ENCODE measurements at regions not wholly inside any gene's neighbourhood (a gene's known extent, or its start where the extent isn't known, plus 50 kb on each side); places are given as distances from the start of the nearest gene placed in this dataset.

DNA sequence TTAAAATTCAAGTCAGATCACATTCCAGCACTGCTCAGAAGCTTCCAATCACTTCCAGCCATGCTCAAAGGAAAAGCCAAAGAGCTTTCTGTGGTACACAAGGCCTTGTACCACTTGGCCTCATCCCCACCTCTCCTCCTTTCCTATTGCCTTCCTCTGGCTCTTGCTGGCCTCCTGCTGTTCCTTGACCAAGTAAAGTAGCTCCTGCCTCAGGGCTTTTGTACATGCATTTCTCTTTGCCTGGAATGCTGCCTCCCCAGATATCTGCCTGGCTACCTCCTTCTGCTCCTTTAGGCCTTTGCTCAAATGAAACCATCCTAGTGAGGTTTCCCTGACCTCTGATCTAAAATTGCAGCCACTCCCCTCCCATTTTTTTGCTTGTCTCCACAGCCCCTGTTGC, 51.2 kb upstream of the TCL1B start:
- no peak for TF ChIP-seq CTBP1 (IDR thresholded peaks at IDR 0.05; ENCODE audit: borderline replicate concordance)
- no peak for TF ChIP-seq ZNF384 (IDR thresholded peaks at IDR 0.05)
- no peak for TF ChIP-seq LEF1 (IDR thresholded peaks at IDR 0.05; ENCODE audit: borderline replicate concordance)
- no peak for TF ChIP-seq HDGF (IDR thresholded peaks at IDR 0.05; ENCODE audit: borderline replicate concordance)
- no peak for TF ChIP-seq FOXA1 (IDR thresholded peaks at IDR 0.05)
- TF ChIP-seq TARDBP (IDR thresholded peaks at IDR 0.05) = no peak
- TF ChIP-seq ELF4 (IDR thresholded peaks at IDR 0.05) = no peak
- TF ChIP-seq ARNT (IDR thresholded peaks at IDR 0.05) = no peak
- TF ChIP-seq SUZ12 (IDR thresholded peaks at IDR 0.05) = no peak
- TF ChIP-seq FOXM1 (IDR thresholded peaks at IDR 0.05; ENCODE audit: borderline replicate concordance) = no peak
- TF ChIP-seq L3MBTL2 (conservative IDR thresholded peaks at IDR 0.05) = no peak
- no peak for TF ChIP-seq BHLHE40 (IDR thresholded peaks at IDR 0.05; ENCODE audit: borderline replicate concordance)
- TF ChIP-seq SP1 (IDR thresholded peaks at IDR 0.05) = no peak
- TF ChIP-seq, protein P1, sequence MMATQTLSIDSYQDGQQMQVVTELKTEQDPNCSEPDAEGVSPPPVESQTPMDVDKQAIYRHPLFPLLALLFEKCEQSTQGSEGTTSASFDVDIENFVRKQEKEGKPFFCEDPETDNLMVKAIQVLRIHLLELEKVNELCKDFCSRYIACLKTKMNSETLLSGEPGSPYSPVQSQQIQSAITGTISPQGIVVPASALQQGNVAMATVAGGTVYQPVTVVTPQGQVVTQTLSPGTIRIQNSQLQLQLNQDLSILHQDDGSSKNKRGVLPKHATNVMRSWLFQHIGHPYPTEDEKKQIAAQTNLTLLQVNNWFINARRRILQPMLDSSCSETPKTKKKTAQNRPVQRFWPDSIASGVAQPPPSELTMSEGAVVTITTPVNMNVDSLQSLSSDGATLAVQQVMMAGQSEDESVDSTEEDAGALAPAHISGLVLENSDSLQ (IDR thresholded peaks at IDR 0.05) = no peak
- DNase-seq (ENCODE audit: extremely low spot score) = no peak
- POLR2A ChIA-PET = no interaction called here
- CTCF ChIA-PET = no interaction called here

All from HEK293T (cell line).